GM18508 (cell line): ENCODE measurements at regions not wholly inside any gene's neighbourhood (a gene's known extent, or its start where the extent isn't known, plus 50 kb on each side); places are given as distances from the start of the nearest gene placed in this dataset.
"Not testable (repeated sequence)": the region's sequence is repeated elsewhere in the genome, so short reads cannot be mapped to it uniquely, and the experiment has no call there.

Experiments
- ATAC-seq: cut with Tn5 transposase; IDR thresholded peaks from one replicate; pipeline ENCODE4 v1.9.1; 2021; ENCODE audit warnings: moderate number of reproducible peaks; ENCODE audit not compliant: insufficient read depth, unreplicated experiment

DNA sequence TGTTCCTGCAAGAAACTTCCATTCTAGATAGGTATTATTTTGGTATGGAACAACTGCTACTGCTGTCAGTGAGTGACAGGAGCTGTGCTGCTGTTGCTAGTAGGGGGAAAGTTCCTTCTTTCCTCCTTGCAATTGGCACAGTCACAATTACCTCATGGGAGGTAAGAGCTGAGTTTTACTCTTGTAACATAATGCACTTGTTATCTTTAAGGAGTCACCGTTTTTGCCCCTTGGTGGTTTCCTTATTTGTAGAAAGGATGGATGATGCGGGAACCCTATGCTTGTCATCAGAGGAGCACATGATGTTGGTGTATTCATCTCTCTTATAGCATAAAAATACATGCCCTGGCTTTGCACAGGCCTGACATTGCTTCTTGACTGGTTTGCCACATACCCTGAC lies 234.7 kb upstream of the NPY start:
- no peak for ATAC-seq

DNA sequence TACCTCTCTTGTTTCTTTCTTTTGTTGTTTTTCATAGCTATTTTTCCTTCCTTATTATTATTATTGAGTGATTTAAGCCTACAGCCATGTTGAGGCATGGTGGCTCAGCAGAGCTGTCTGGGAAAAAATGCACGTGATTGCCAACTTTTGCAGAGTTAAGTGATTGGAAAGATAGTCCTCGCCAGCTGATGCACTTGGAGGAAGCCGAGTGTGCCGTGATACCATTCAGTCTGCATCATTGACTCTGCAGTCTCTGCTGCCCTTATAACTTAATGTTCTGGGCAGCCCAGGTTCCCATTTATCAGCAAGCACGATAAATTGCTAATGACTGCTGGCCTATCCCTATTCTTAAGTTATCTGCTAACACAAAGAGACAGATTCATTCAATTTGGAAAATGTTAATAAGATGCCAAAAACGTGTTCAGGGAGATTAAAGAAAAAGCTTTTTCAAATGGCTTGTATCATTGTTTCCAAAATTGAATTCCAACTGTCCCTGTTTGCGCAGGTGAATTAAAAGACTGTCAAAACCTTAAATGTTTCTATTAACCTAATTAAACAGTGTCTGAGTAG lies 232.9 kb upstream of the NPY start:
- no peak for ATAC-seq

DNA sequence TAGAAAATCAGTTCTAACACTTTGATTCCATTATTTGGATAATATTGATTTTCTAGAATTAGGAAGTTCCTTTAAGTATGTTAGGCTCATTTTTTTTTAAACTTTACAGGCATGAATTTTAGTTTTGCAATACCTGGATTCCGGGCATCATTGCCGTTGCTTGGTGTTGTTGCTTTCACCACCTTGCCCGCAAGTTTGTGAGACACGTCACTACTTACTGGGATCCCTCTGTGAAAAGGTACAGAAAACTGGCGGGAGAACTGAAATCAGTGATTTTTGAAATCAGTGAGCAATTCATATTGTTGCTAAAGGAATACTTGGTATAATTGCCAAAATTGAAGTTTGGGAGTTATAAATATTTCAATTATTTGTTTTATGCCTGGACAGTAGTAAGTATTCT lies 232.3 kb upstream of the NPY start:
- no peak for ATAC-seq

DNA sequence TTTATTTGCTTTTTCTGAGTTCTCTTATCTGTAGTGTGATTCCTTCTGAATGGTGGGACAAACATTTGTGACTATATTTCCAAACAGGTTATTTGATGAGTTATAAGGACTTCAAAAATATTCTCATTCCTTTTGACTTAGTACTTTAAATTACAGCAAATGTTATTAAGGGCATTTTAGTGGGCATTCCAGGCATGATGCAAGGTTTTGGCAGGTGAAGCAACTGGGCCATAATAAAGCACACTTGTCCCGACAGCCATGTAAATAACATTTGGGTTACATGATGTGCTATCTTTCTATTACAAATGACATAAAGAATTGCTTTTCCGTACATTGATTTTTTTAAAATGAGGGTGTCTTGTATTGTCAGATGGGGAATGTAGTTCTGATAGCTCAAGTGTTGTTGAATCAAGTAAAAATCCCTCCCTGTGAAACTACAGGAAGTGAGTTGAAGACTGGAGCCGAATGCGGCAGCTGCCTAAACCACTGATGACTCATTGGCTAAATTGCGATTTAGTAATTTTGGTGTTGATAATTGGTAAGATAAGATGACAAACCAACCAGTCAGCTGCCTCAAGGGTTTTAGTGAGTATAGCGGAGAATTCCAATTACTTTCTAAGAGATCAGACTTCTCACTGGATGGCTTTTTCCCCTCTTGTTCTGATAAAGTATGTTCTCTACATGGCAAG lies 231.3 kb upstream of the NPY start:
- ATAC-seq, result no peak

DNA sequence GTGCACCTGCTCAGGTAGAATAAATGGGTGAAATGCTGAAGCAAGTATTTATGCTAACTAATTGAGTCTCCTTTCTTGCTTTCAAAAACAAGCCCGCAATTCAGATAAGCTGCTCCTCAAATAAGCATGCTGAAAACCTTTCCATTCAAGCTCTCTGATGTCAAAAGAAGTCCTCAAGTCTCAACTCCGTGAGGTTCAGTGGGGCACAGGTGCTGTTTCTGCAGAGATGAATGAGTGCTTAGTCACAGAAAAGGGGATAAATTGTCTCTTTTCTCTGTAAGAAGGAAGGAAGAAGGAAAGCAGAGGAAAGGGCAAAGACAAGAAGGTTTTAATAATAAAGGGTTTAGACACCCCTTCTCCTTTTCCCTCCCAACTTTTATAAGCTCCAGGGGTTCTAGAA lies 229.8 kb upstream of the NPY start:
- no peak for ATAC-seq

DNA sequence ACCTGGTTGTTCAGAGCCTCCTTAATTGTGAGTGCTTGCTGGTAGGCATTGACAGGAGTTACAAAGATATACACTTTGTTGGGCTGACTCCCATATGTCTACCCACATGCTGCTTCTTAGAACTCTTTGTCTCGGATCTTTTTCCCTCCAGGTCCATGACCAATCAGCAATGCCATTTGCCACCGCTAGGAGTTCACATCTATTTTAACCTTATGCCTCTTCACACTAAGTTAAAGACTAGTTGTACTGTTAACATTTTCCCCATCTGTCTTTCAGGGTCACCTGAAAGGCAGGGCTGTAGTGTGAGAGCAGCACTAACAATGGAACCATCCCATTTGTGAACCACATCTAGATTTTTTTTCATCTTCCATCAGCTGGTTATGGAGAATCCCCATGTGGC lies 226.7 kb upstream of the NPY start:
- ATAC-seq, result no peak

DNA sequence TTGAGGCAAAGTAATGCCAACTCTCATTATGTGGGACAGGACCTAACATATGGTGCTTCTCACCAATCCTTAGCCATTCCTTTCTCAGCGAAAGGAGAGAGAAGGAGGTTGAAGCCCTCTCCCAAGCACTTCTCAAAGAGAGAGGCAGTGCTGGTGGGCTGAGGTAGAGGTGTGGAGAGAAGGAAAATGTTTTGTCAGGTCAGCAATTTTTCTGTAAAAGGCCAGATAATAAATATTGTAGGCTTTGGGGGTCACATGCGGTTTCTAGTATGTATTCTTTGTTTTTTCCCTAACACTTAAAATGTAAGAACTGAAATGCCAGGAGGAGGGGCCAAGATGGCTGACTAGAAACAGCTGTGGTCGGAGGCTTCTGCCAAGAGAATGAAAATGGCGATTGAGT lies 225.0 kb upstream of the NPY start:
- no peak for ATAC-seq

DNA sequence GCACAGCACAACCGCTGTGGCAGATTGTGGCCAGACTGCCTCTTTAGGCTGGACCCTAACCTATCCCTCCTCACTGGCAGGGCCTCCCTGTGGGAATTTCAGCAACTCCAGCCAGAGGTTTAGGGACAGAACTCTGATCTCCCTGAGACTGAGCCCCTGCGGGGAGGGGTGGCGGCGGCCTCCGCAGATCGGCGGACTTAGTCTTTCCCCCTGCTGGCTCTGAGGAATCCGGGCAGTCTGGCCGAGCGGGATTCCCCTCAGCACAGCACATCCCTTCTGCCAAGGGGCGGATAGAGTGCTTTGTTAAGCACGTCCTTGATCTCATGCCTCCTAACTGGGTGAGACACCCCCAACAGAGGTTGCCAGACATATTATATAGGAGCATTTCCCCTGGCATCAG lies 224.2 kb upstream of the NPY start:
- no peak for ATAC-seq

DNA sequence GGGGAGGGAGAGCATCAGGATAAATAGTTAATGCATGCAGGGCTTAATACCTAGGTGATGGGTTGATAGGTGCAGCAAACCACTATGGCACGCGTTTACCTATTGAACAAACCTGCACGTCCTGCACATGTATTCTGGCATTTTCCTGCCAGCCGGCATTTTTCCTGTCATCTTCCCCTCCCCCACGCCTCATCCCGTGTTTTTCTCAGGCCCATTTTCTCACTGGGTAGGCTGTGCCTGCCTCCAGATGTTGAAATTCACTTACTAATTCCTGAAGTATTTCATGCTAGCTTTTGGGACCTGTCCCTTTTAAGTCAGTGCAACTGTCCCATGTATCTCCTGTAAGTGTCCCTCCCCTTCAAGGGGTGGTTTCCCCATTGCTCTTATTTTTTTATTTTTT lies 220.3 kb upstream of the NPY start:
- no peak for ATAC-seq

DNA sequence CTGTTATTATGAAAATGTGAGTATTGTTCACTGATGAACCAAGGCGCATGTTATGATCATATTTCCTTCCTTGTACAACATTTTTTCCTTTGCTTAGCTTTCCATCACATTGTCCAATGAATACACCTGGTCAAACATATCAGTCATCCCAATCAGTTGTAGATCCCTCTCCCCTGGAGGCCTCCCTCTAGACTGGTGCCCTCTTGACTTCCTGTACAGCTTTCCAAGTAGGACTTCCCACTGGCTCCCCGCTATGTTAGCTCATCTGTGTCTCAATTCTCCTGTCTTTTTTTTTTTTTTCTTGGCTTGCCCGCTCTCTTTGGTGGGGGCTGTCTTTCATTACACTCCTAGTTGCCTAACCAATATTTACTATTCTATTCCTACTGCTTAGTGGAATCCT lies 214.2 kb upstream of the NPY start:
- ATAC-seq, result no peak

DNA sequence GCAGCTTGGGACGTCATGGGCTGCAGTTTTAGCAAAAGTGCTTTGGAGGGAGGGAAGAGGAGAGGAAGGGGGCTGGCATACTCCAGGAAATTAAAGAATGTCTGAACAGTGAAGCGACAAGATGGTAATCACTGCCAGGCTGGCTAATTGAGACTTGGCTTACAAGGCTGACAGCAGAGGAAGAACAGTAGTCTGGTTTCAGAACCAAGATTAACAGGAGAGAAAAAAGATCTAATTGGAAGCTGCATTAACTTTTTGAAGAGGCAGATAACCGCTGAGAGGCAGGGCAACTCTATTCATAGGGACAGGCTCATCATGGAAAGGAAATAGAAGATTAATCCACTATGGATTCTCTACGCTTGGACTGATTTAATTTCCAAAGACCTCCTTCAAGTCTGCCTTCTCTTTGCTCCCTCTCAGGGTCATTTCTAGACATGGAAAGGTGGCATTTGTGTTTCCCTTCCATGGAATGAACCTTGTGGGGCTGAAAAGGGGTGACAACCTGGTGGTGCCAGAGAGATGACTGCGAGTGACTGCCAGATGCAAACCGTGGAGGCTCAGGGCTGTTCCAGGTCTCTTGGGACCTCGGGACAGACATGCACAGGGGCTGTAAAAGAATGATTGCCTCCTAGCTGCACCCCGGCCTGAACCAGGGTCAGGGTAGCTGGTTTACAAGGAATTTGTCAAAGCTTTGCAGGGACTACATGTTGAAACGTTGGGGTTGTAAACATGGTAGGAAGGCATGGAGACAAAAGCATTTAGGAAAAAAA lies 210.2 kb upstream of the NPY start:
- no peak for ATAC-seq

DNA sequence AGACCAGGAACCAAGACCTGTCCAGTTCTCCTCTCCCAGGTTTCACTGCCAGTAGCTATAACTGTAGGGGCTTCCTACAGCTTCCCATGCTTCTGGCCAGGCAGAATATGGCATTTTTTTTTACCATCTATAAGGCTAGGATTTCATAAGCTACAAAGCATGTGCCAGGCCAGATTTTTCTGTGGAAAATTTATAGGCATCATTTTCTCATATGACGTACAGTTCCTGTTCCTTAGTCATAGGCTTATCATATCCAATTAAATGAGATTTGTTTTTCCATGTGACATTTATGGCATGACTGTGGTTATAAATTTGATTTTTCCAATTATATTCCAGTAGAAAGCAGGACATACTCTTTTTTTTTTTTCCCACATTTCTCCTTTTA lies 208.6 kb upstream of the NPY start:
- ATAC-seq, result no peak

DNA sequence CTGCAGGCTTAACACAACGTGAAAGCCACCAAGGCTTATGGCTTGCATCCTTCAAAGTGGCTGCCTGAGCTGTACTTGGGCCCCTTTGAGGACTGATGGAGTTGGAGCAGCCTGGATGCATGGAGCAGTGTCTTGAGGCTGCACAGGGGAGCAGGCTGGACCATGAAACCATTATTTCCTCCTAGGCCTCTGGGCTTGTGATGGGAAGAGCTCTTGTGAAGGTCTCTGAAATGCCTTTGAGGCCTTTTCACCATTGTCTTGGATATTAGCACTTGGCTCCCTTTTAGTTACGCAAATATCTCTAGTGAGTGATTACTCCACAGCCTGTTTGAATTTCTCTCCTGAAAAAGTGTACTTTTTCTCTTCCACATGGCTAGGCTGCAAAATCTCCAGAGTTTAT lies 201.2 kb upstream of the NPY start:
- ATAC-seq, result no peak

DNA sequence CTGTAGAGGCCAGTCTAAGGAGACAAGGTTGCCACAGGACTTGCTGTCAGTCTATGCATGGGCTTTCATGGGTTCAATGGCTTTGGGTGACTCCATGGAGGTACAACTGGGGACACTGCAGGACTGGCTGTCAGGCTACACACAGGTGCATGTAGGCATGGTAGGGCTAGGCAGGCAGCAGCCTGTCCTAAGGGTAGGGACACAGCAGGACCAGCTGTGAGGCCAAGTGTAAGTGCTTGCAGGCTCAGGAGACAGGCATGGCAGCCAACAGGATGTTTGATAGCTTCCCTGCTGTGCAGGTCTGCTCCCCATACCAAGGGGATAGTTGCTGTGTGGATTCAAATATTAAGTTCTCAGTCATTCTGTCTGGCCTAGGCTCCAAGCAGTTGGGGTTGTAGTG lies 181.0 kb upstream of the NPY start:
- ATAC-seq, result no peak

DNA sequence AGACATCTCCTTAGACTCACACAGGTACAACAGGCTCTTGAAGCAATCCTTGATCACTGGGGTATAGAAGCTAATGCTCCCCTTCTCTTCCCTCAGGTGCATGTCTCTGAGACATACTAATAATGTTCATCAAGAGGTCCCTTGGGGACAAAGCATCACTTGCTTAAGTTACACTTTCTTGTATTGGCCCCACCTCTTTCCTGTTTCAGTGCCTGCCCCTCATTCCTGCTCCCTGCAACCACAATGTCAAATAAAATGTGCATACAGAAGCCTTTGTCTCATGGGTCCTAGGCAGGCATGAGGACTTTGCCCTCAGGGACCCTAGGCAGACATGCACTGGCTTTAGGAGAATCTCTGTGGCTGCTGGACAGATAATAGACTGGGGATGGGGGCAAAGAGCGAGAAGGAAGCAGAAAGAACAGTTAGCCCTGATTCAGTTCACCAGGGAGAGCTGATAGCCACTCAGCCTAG lies 175.0 kb upstream of the NPY start:
- peak; percentile 78 for ATAC-seq

DNA sequence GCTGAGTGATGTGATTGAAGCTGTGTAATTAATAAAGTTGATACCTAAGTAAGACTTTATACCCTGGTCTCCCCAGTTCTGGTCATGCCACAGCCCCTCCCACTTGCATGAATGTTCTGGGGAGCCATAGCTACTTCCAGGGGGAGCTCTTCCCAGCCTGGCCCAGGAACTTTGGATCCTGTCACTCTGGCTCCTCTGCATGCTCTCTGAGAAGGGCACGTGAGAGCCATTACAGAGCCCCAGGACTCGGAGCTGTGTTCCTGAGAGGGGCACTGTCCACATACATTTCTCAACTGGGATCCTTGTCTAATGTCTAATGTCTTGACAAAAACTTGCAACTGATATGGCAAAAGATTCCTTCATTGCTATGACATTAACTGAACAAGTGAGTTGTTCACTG lies 173.9 kb upstream of the NPY start:
- ATAC-seq, result no peak

DNA sequence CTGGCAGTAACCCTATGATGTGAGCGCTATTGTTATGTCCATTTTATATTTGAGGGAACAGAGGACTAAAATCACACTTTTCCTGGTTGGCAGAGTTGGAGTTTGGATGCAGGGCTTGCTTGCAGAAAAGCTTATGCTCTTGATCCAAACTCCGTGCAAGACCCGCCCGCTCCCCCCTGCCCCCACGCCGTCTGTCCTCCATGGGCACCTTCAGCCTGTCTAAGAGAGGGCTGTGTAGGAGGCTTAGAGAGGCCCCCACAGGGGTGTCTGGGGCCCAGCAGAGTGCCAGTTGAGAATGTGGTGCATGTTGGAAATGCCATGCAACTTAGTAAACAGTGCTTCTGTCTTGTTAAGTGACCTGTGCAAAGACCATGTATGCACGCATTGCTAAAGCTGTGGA lies 170.5 kb upstream of the NPY start:
- ATAC-seq, result no peak

DNA sequence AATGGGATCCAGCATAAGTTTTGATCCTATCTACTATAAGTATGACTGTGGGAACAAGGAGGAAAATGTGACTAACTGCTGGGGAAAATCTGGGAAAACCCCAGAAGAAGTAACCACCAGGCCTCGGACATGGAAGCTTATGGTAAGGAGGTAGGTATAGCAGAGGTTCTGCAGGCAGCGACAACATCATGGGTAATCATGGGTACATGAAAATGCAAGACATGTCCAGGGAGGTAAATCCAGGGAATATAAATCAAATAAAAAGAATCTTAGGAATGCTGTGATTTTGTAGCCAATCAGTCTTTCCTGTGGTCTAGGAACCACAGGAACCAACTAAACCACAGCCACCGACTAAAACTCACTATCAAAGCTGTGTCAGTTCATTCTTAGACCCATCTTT lies 168.3 kb upstream of the NPY start:
- no peak for ATAC-seq

DNA sequence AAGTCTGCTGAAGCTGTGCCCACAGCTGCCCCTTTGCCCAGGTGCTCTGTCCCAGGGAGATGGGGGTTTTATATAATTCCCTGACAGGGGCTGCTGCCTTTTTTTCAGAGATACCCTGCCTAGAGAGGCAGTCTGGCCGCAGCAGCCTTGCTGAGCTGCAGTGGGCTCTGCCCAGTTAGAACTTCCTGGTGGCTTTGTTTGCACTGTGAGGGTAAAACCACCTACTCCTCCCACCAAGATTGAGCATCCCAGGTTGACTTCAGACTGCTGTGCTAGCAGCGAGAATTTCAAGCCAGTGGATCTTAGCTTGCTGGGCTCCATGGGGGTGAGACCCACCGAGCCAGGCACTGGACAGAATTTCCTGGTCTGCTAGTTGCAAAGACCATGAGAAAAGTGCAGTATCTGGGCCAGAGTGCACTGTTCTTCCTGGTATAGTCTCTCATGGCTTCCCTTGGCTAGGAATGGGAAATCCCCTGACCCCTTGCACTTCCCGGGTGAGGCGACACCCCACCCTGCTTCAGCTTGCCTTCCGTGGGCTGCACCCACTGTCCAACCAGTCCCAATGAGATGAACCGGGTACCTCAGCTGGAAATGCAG lies 166.0 kb upstream of the NPY start:
- ATAC-seq, result not testable (repeated sequence)

DNA sequence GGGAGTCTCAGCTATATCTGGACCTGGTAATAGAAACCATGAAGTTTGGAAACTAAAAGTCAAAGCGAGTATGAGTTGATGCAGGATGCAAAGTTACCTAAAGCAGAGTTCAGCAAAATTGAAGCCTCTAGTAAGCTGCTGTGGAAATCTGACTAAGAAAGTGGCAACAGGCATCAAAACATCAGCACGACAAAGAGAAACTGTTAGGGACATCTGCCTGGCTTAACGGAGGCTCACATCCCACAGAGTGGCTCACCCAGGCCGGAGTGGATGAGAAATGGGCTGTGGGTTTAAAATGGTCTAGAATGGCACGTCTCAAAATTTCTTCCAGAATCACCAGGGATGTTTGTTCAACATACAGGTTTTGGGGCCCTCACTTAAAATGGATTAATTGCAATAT lies 164.1 kb upstream of the NPY start:
- no peak for ATAC-seq

DNA sequence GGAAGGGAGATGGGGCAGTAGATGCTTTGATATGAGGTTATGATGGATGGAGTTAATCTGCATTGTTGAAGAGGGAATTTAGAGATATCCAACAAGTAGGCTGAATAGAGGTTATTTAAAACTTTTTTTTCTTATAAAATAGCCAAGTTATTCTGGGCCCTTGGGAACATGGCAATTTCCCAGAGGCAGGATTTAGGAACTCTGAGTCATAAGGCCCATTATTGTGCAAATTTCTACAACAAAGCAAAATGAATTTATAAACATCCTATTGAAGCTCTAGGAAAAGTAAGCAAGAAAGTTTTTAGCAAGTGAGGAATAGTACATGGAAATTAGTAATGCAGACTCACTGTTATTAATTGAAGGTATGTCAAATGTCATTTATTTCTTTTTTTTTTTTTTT lies 160.9 kb upstream of the NPY start:
- no peak for ATAC-seq
